H1 (cell line): ENCODE measurements at regions not wholly inside any gene's neighbourhood (a gene's known extent, or its start where the extent isn't known, plus 50 kb on each side); places are given as distances from the start of the nearest gene placed in this dataset.

Experiments
- CTCF ChIA-PET: fragments of 300-600 bp; sonication (Branson Sonifier 250); formaldehyde crosslinking; loops from one replicate; lab custom pipeline; 2021; ENCODE audit not compliant: partially characterized antibody; lab: Charles Lee
- POLR2A ChIA-PET: fragments of 300-600 bp; sonication (Branson Sonifier 250); formaldehyde crosslinking; loops from one replicate; lab custom pipeline; 2021; ENCODE audit warnings: inconsistent platforms; ENCODE audit not compliant: partially characterized antibody; lab: Charles Lee
- DNase-seq, 2 experiments: peaks; one replicate each; pipeline versions ENCODE4 v3.0.0 to v3.0.0-alpha.2; 2010 to 2022; ENCODE audit warnings: low spot score in 2 of 2, low read depth in 1 of 2, mixed read lengths in 1 of 2
- FAIRE-seq: peaks from 2 replicates; lab custom pipeline; 2011; peaks lifted over from hg19 to GRCh38; lab: Jason Lieb, UNC
- H2AFZ ChIP-seq: 2 replicates; pipeline ENCODE4 v1.8.1; 2012; ENCODE audit warnings: low read length, inconsistent platforms
- H2AK5ac ChIP-seq: 2 replicates; pipeline ENCODE4 v1.6.1; 2013; ENCODE audit warnings: low read depth, low read length
- H2BK120ac ChIP-seq: replicated peaks from 2 replicates; pipeline ENCODE3; 2013; ENCODE audit warnings: low read depth, low read length, inconsistent platforms
- H2BK12ac ChIP-seq: 2 replicates; pipeline ENCODE4 v1.6.1; 2013; ENCODE audit warnings: low read depth, low read length
- H2BK15ac ChIP-seq: 2 replicates; pipeline ENCODE4 v1.6.1; 2013; ENCODE audit warnings: low read length
- H2BK20ac ChIP-seq: 2 replicates; pipeline ENCODE4 v1.6.1; 2013; ENCODE audit warnings: low read length
- H2BK5ac ChIP-seq: 2 replicates; pipeline ENCODE4 v1.6.1; 2013; ENCODE audit warnings: low read depth, low read length
- H3K14ac ChIP-seq: 2 replicates; pipeline ENCODE4 v1.6.1; 2013; ENCODE audit warnings: inconsistent platforms; ENCODE audit not compliant: insufficient read length
- H3K18ac ChIP-seq: 2 replicates; pipeline ENCODE4 v1.6.1; 2013; ENCODE audit warnings: low read length; ENCODE audit errors: extremely low read depth
- H3K23ac ChIP-seq: 2 replicates; pipeline ENCODE4 v1.6.1; 2013; ENCODE audit warnings: inconsistent platforms; ENCODE audit not compliant: insufficient read length
- H3K23me2 ChIP-seq: 2 replicates; pipeline ENCODE4 v1.6.1; 2013; ENCODE audit warnings: low read depth, low read length
- H3K27ac ChIP-seq: 2 replicates; pipeline ENCODE4 v1.6.1; 2011; ENCODE audit warnings: low read depth, low read length, inconsistent platforms
- H3K27me3 ChIP-seq, 4 experiments: replicated peaks in 1 of 4; 1 replicate in 1 of 4; 2 replicates in 3 of 4; pipeline versions ENCODE4 v1.6.1 to v1.8.1; 2011 to 2013; ENCODE audit warnings: low read length in 3 of 4, mild to moderate bottlenecking in 3 of 4, inconsistent platforms in 2 of 4, mixed read lengths in 2 of 4, moderate library complexity in 1 of 4; ENCODE audit not compliant: control insufficient read depth in 3 of 4, insufficient read depth in 3 of 4; ENCODE audit errors: extremely low read depth in 1 of 4
- H3K36me3 ChIP-seq, 4 experiments: 2 replicates each; pipeline versions ENCODE4 v1.6.1 to v1.8.1; 2011 to 2013; ENCODE audit warnings: mild to moderate bottlenecking in 4 of 4, low read length in 3 of 4, moderate library complexity in 2 of 4, control low read depth in 1 of 4, inconsistent platforms in 1 of 4; ENCODE audit not compliant: insufficient read depth in 4 of 4, control insufficient read depth in 2 of 4
- H3K4ac ChIP-seq: replicated peaks from 2 replicates; pipeline ENCODE3; 2013; ENCODE audit warnings: low read length, low read depth, mixed read lengths, inconsistent platforms; ENCODE audit not compliant: insufficient read length
- H3K4me1 ChIP-seq, 4 experiments: replicated peaks in 1 of 4; 1 replicate in 1 of 4; 2 replicates in 3 of 4; pipeline versions ENCODE4 v1.6.1 to v1.8.1; 2011 to 2013; ENCODE audit warnings: low read length in 3 of 4, inconsistent platforms in 2 of 4, mixed read lengths in 1 of 4; ENCODE audit not compliant: insufficient read depth in 4 of 4, control insufficient read depth in 3 of 4
- H3K4me2 ChIP-seq, 2 experiments: 2 replicates each; pipeline versions ENCODE4 v1.6.1 to v1.8.1; 2011 to 2013; ENCODE audit warnings: low read depth in 2 of 2, low read length in 2 of 2, control low read depth in 1 of 2, inconsistent platforms in 1 of 2, mild to moderate bottlenecking in 1 of 2; ENCODE audit not compliant: insufficient read depth in 1 of 2
- H3K4me3 ChIP-seq, 4 experiments: fragments of 200-600, 300-600 bp in 1 of 4; sonication (generic), shearing (Covaris generic), sonication (Bioruptor Twin) in 1 of 4; 2 replicates each; pipeline versions ENCODE4 v1.5.1 to v1.8.1; 2011 to 2016; ENCODE audit warnings: low read length in 4 of 4, low read depth in 3 of 4, control low read depth in 2 of 4, inconsistent platforms in 2 of 4, mild to moderate bottlenecking in 2 of 4, mixed read lengths in 1 of 4, moderate library complexity in 1 of 4; ENCODE audit not compliant: insufficient read depth in 2 of 4; ENCODE audit errors: extremely low read depth in 1 of 4
- H3K56ac ChIP-seq: replicated peaks from 2 replicates; pipeline ENCODE3; 2013; ENCODE audit warnings: low read depth, mild to moderate bottlenecking, mixed read lengths, low read length, inconsistent platforms; ENCODE audit not compliant: insufficient read length
- H3K79me1 ChIP-seq: 2 replicates; pipeline ENCODE4 v1.6.1; 2013; ENCODE audit warnings: low read depth, low read length, control low read depth
- H3K79me2 ChIP-seq, 2 experiments: 2 replicates each; pipeline versions ENCODE4 v1.6.1 to v1.8.1; 2012 to 2013; ENCODE audit warnings: low read length in 2 of 2, mild to moderate bottlenecking in 2 of 2, inconsistent platforms in 1 of 2; ENCODE audit not compliant: insufficient read depth in 2 of 2, control insufficient read depth in 1 of 2
- H3K9ac ChIP-seq, 4 experiments: replicated peaks in 1 of 4; 1 replicate in 1 of 4; 2 replicates in 3 of 4; pipeline versions ENCODE4 v1.6.1 to v1.8.1; 2011 to 2013; ENCODE audit warnings: low read depth in 3 of 4, low read length in 3 of 4, control low read depth in 2 of 4, mild to moderate bottlenecking in 2 of 4, moderate library complexity in 2 of 4, inconsistent platforms in 1 of 4; ENCODE audit errors: extremely low read depth in 1 of 4
- H3K9me3 ChIP-seq, 2 experiments: 2 replicates each; pipeline versions ENCODE4 v1.6.1 to v1.8.1; 2012 to 2013; ENCODE audit warnings: mild to moderate bottlenecking in 2 of 2, moderate library complexity in 2 of 2, control low read depth in 1 of 2, inconsistent platforms in 1 of 2, low read depth in 1 of 2, low read length in 1 of 2, mixed read lengths in 1 of 2; ENCODE audit not compliant: insufficient read depth in 2 of 2
- H4K20me1 ChIP-seq, 2 experiments: replicated peaks in 1 of 2; 2 replicates each; pipeline versions ENCODE3 to v1.8.1; 2011 to 2013; ENCODE audit warnings: inconsistent platforms in 2 of 2, low read length in 2 of 2, mild to moderate bottlenecking in 1 of 2; ENCODE audit not compliant: insufficient read depth in 2 of 2, control insufficient read depth in 1 of 2
- H4K5ac ChIP-seq: 2 replicates; pipeline ENCODE4 v1.6.1; 2013; ENCODE audit warnings: low read length, low read depth, mixed read lengths, inconsistent platforms; ENCODE audit not compliant: insufficient read length
- H4K8ac ChIP-seq: 2 replicates; pipeline ENCODE4 v1.8.0; 2013; ENCODE audit warnings: mild to moderate bottlenecking, moderate library complexity, low read length, inconsistent platforms; ENCODE audit not compliant: insufficient read depth; ENCODE audit errors: extremely low read depth
- H4K91ac ChIP-seq: replicated peaks from 2 replicates; pipeline ENCODE3; 2013; ENCODE audit warnings: low read length, mixed read lengths, inconsistent platforms; ENCODE audit not compliant: insufficient read length
- BCL11A ChIP-seq, 2 experiments: IDR thresholded peaks; one replicate each; pipeline ENCODE4 v1.6.1; 2011; ENCODE audit warnings: low read depth in 2 of 2, low read length in 2 of 2, mild to moderate bottlenecking in 2 of 2
- CBX5 ChIP-seq: fragments of 300-800, 300-1000 bp; sonication (generic); IDR thresholded peaks from 2 replicates; pipeline ENCODE4 v1.7.1; 2016; ENCODE audit warnings: antibody characterized with exemption, low read length, low read depth
- CREB1 ChIP-seq: IDR thresholded peaks from 2 replicates; pipeline ENCODE4 v1.6.1; 2012; ENCODE audit warnings: inconsistent platforms
- EGR1 ChIP-seq: IDR thresholded peaks from 2 replicates; pipeline ENCODE4 v1.6.1; 2011; ENCODE audit warnings: low read depth, low read length, borderline replicate concordance
- KDM4A ChIP-seq: IDR thresholded peaks from one replicate; pipeline ENCODE4 v1.7.1; 2012; ENCODE audit warnings: low read depth, mild to moderate bottlenecking, moderate library complexity, low read length, inconsistent platforms; ENCODE audit not compliant: severe bottlenecking
- RNF2 ChIP-seq: fragments of 200-900, 300-1000 bp; sonication (generic); IDR thresholded peaks from 2 replicates; pipeline ENCODE4 v1.7.1; 2016; ENCODE audit warnings: borderline replicate concordance, low read depth, mild to moderate bottlenecking, antibody characterized with exemption, low read length; ENCODE audit not compliant: poor library complexity, severe bottlenecking; ENCODE audit errors: missing control alignments
- SRF ChIP-seq: IDR thresholded peaks from 2 replicates; pipeline ENCODE4 v1.6.1; 2011; ENCODE audit warnings: mild to moderate bottlenecking, low read depth, low read length, moderate library complexity
- WGBS, 2 experiments: shearing (Covaris generic) in 1 of 2; methylation state at CpG; one replicate each; pipeline versions ENCODE4 v1.1.6 to v1.1.7; 2013 to 2015; ENCODE audit warnings: low lambda C conversion rate in 2 of 2, mixed read lengths in 2 of 2, inconsistent platforms in 1 of 2, low coverage in 1 of 2, missing lambda C conversion rate in 1 of 2; ENCODE audit not compliant: insufficient replicate concordance in 2 of 2, insufficient coverage in 1 of 2, insufficient read length in 1 of 2; ENCODE audit errors: extremely low coverage in 1 of 2, missing lambda C conversion rate in 1 of 2; 5-methylcytosine and 5-hydroxymethylcytosine counted together
- TF ChIP-seq, protein P1 (sequence below): IDR thresholded peaks from 2 replicates; pipeline ENCODE4 v1.6.1; 2011; ENCODE audit warnings: low read length, improper control_type of control experiment
- TF ChIP-seq, protein P2 (sequence below): IDR thresholded peaks from 2 replicates; pipeline ENCODE4 v1.6.1; 2012; ENCODE audit warnings: inconsistent platforms

DNA sequence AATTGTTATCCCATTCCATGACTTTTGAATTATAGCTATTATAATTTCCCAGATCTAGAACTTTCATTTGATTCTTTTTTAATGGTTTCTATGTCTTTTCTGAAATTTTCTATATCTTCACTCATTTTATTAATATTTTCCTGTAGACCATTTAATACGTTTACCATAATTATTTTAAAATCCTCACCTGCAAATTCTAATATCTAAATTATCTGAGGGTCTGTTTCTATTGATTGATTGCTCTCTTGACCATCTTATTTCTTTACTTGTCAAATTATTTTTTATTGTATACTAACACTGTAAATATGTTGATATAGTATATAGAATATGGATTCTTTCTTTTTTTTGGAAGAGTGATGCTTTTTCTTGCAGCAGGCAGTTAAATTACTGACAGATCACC is 229.3 kb upstream of the CTBP2 start:
- 96% methylated on average over 1 of the region's 1 CpG; no CpG with 5 or more reads in 1 of the 2 experiments for WGBS, 2 experiments
- Histone ChIP-seq H3K27ac (no peak overlapping the region), H2AFZ (no peak overlapping the region), H3K9me3 (peaks cover 3 to 4% of the 10 kb centered on the region in 2 experiments; a peak in 3 of 4 replicates), H4K91ac (no peak overlapping the region), H3K14ac (no peak overlapping the region), H3K18ac (no peak overlapping the region), H2AK5ac (no peak overlapping the region), H3K9ac (no peak overlapping the region), H3K79me2 (no peaks in the 10 kb centered on the region), H3K23me2 (no peaks in the 10 kb centered on the region), H3K56ac (no peak overlapping the region), H4K8ac (no peak overlapping the region), H2BK120ac (no peak overlapping the region), H3K4me1 (no peaks in the 10 kb centered on the region), H3K79me1 (no peaks in the 10 kb centered on the region), H4K20me1 (no peaks in the 10 kb centered on the region), H3K4me3 (no peak overlapping the region), H3K23ac (no peak overlapping the region), H2BK15ac (no peak overlapping the region), H3K27me3 (no peaks in the 10 kb centered on the region), H2BK20ac (no peak overlapping the region), H3K36me3 (no peaks in the 10 kb centered on the region), H3K4me2 (no peak overlapping the region), H2BK12ac (no peak overlapping the region), H2BK5ac (no peak overlapping the region), H4K5ac (no peak overlapping the region), H3K4ac (no peak overlapping the region)
- ChIA-PET CTCF (interaction anchor here (2.1 kb wide), 1 partner anchor 59 kb away, joined by 6 read pairs; no protein-coding TSS in a partner anchor), POLR2A (no interaction called here)
- DNase-seq = no peak
- no peak for FAIRE-seq
- TF ChIP-seq, protein P1, sequence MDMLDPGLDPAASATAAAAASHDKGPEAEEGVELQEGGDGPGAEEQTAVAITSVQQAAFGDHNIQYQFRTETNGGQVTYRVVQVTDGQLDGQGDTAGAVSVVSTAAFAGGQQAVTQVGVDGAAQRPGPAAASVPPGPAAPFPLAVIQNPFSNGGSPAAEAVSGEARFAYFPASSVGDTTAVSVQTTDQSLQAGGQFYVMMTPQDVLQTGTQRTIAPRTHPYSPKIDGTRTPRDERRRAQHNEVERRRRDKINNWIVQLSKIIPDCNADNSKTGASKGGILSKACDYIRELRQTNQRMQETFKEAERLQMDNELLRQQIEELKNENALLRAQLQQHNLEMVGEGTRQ = no peak
- TF ChIP-seq, protein P2, sequence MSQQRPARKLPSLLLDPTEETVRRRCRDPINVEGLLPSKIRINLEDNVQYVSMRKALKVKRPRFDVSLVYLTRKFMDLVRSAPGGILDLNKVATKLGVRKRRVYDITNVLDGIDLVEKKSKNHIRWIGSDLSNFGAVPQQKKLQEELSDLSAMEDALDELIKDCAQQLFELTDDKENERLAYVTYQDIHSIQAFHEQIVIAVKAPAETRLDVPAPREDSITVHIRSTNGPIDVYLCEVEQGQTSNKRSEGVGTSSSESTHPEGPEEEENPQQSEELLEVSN = no peak
- no peak for TF ChIP-seq CBX5
- TF ChIP-seq KDM4A = no peak
- no peak for TF ChIP-seq SRF
- no peak for TF ChIP-seq BCL11A (IDR thresholded peaks at IDR 0.05; ENCODE audit: low read depth in 2 of 2, low read length in 2 of 2)
- TF ChIP-seq EGR1 = no peak
- no peak for TF ChIP-seq CREB1
- no peak for TF ChIP-seq RNF2
